SK-N-DZ (cell line): ENCODE measurements at regions not wholly inside any gene's neighbourhood (a gene's known extent, or its start where the extent isn't known, plus 50 kb on each side); places are given as distances from the start of the nearest gene placed in this dataset.
"Not testable (repeated sequence)": the region's sequence is repeated elsewhere in the genome, so short reads cannot be mapped to it uniquely, and the experiment has no call there.

Experiments used
- DNase-seq: peaks from one replicate; pipeline ENCODE4 v3.0.0-alpha.2; 2015; ENCODE audit warnings: low spot score

GRCh38 chr14:87815121-87815520 is 177.9 kb downstream of the GALC start:
- no peak for DNase-seq

- peak; percentile 75 for DNase-seq
Observed at GRCh38 chr14:87813686-87814085, 179.3 kb downstream of the GALC start.

GRCh38 chr14:87813211-87813610 is 179.8 kb downstream of the GALC start:
- DNase-seq: no peak

- no peak for DNase-seq
Observed at GRCh38 chr14:87811246-87811645, 181.7 kb downstream of the GALC start.

GRCh38 chr14:87810711-87811110 is 182.3 kb downstream of the GALC start:
- DNase-seq: no peak

- no peak for DNase-seq
Observed at GRCh38 chr14:87809261-87809660, 183.7 kb downstream of the GALC start.

GRCh38 chr14:87805315-87805723 is 187.7 kb downstream of the GALC start:
- peak; percentile 36 for DNase-seq

- no peak for DNase-seq
Observed at GRCh38 chr14:87800216-87800615, 192.8 kb downstream of the GALC start.

GRCh38 chr14:87799400-87799799 is 193.6 kb downstream of the GALC start:
- DNase-seq: no peak

GRCh38 chr14:87797001-87797400 is 196.0 kb downstream of the GALC start:
- DNase-seq: no peak

- no peak for DNase-seq
Observed at GRCh38 chr14:87794561-87794960, 198.4 kb downstream of the GALC start.

GRCh38 chr14:87785897-87786296 is 207.1 kb downstream of the GALC start:
- no peak for DNase-seq

- DNase-seq: no peak
Observed at GRCh38 chr14:87784386-87784785, 208.6 kb downstream of the GALC start.

GRCh38 chr14:87783071-87783470 is 209.9 kb downstream of the GALC start:
- DNase-seq: no peak

GRCh38 chr14:87772854-87773253 is 220.1 kb downstream of the GALC start:
- no peak for DNase-seq

- DNase-seq: no peak
Observed at GRCh38 chr14:87767567-87767901, 225.4 kb downstream of the GALC start.

- no peak for DNase-seq
Observed at GRCh38 chr14:87758876-87759275, 234.1 kb downstream of the GALC start.

GRCh38 chr14:87756661-87757060 is 236.3 kb downstream of the GALC start:
- no peak for DNase-seq

- DNase-seq: no peak
Observed at GRCh38 chr14:87754520-87755223, 238.3 kb downstream of the GALC start.

- no peak for DNase-seq
Observed at GRCh38 chr14:87748558-87748957, 244.4 kb downstream of the GALC start.

GRCh38 chr14:87745507-87746118 is 247.4 kb downstream of the GALC start:
- DNase-seq: peak; percentile 59

GRCh38 chr14:87734577-87735360 is 258.2 kb downstream of the GALC start:
- not testable (repeated sequence) for DNase-seq

- DNase-seq: not testable (repeated sequence)
Observed at GRCh38 chr14:87733115-87733514, 259.9 kb downstream of the GALC start.
